HUES6 (cell line): ENCODE measurements at regions not wholly inside any gene's neighbourhood (a gene's known extent, or its start where the extent isn't known, plus 50 kb on each side); places are given as distances from the start of the nearest gene placed in this dataset.
A peak's percentile ranks its signal among the peaks of the same experiment; 100 is the strongest.

ENCODE experiments used
- H3K27ac ChIP-seq: 2 replicates; pipeline ENCODE4 v1.7.0; 2013; ENCODE audit warnings: low read depth, mild to moderate bottlenecking, low read length, inconsistent platforms
- H3K27me3 ChIP-seq: 2 replicates; pipeline ENCODE4 v1.6.1; 2013; ENCODE audit warnings: low read length; ENCODE audit not compliant: control insufficient read depth, insufficient read depth
- H3K36me3 ChIP-seq: 2 replicates; pipeline ENCODE4 v1.6.1; 2013; ENCODE audit warnings: low read length; ENCODE audit not compliant: control insufficient read depth, insufficient read depth
- H3K4me1 ChIP-seq: 2 replicates; pipeline ENCODE4 v1.6.1; 2013; ENCODE audit warnings: low read length; ENCODE audit not compliant: control insufficient read depth, insufficient read depth
- H3K4me3 ChIP-seq: 2 replicates; pipeline ENCODE4 v1.5.1; 2013; ENCODE audit warnings: low read depth, low read length
- H3K9ac ChIP-seq: one replicate; pipeline ENCODE4 v1.6.1; 2013; ENCODE audit warnings: mild to moderate bottlenecking, low read length
- H3K9me3 ChIP-seq: 2 replicates; pipeline ENCODE4 v1.6.1; 2013; ENCODE audit warnings: low read depth, low read length; ENCODE audit not compliant: control insufficient read depth, insufficient read depth

- Histone ChIP-seq H3K36me3 (no peaks in the 10 kb centered on the region), H3K27ac (no peak overlapping the region), H3K9me3 (peaks cover 37% of the 10 kb centered on the region), H3K27me3 (no peaks in the 10 kb centered on the region), H3K9ac (no peak overlapping the region), H3K4me3 (no peak overlapping the region), H3K4me1 (no peaks in the 10 kb centered on the region)
These were observed 556.1 kb upstream of the MDFIC2 start for GRCh38 chr3:70868561-70868960.

- Histone ChIP-seq H3K9me3 (peaks cover 26% of the 10 kb centered on the region), H3K27me3 (no peaks in the 10 kb centered on the region), H3K27ac (no peak overlapping the region), H3K36me3 (no peaks in the 10 kb centered on the region), H3K4me3 (no peak overlapping the region), H3K4me1 (peaks cover 13% of the 10 kb centered on the region), H3K9ac (no peak overlapping the region)
These were observed 550.6 kb upstream of the MDFIC2 start for GRCh38 chr3:70863049-70863448.

GRCh38 chr3:70861855-70862254 is 549.4 kb upstream of the MDFIC2 start:
- Histone ChIP-seq H3K27me3 (no peaks in the 10 kb centered on the region), H3K36me3 (no peaks in the 10 kb centered on the region), H3K4me1 (peaks cover 15% of the 10 kb centered on the region), H3K27ac (no peak overlapping the region), H3K9me3 (peaks cover 25% of the 10 kb centered on the region), H3K9ac (no peak overlapping the region), H3K4me3 (no peak overlapping the region)

- no peak overlapping the region for H3K27ac ChIP-seq
- H3K4me1 ChIP-seq: peaks cover 15% of the 10 kb centered on the region
- no peaks in the 10 kb centered on the region for H3K27me3 ChIP-seq
- no peak overlapping the region for H3K9ac ChIP-seq
- H3K9me3 ChIP-seq: peaks cover 24% of the 10 kb centered on the region
- no peaks in the 10 kb centered on the region for H3K36me3 ChIP-seq
- H3K4me3 ChIP-seq: no peak overlapping the region
These were observed 548.8 kb upstream of the MDFIC2 start for GRCh38 chr3:70861234-70861633.

- Histone ChIP-seq H3K4me1 (peaks cover 35% of the 10 kb centered on the region), H3K4me3 (no peak overlapping the region), H3K9me3 (peaks cover 8% of the 10 kb centered on the region; the same call in 1 of the 2 replicates), H3K27ac (peak overlapping the region; percentile 26; the same call in 1 of the 2 replicates), H3K27me3 (no peaks in the 10 kb centered on the region), H3K9ac (no peak overlapping the region), H3K36me3 (no peaks in the 10 kb centered on the region)
These were observed 545.5 kb upstream of the MDFIC2 start for GRCh38 chr3:70857916-70858315.

- H3K9ac ChIP-seq: no peak overlapping the region
- no peaks in the 10 kb centered on the region for H3K27me3 ChIP-seq
- peaks cover 37% of the 10 kb centered on the region for H3K4me1 ChIP-seq
- H3K9me3 ChIP-seq: peaks cover 8% of the 10 kb centered on the region; the same call in 1 of the 2 replicates
- H3K36me3 ChIP-seq: no peaks in the 10 kb centered on the region
- no peak overlapping the region for H3K27ac ChIP-seq
- no peak overlapping the region for H3K4me3 ChIP-seq
These were observed 544.1 kb upstream of the MDFIC2 start for GRCh38 chr3:70856414-70857162.

GRCh38 chr3:70855149-70855548 is 542.7 kb upstream of the MDFIC2 start:
- Histone ChIP-seq H3K9ac (no peak overlapping the region), H3K4me3 (no peak overlapping the region), H3K36me3 (no peaks in the 10 kb centered on the region), H3K4me1 (peaks cover 43% of the 10 kb centered on the region), H3K9me3 (peaks cover 3% of the 10 kb centered on the region; the same call in 1 of the 2 replicates), H3K27ac (no peak overlapping the region), H3K27me3 (no peaks in the 10 kb centered on the region)

GRCh38 chr3:70854108-70854507 is 541.7 kb upstream of the MDFIC2 start:
- peak overlapping the region; percentile 7; the same call in 1 of the 2 replicates for H3K27ac ChIP-seq
- H3K4me1 ChIP-seq: peaks cover 44% of the 10 kb centered on the region

GRCh38 chr3:70853161-70853944 is 540.9 kb upstream of the MDFIC2 start:
- Histone ChIP-seq H3K9ac (no peak overlapping the region), H3K27ac (0 out of 2 replicates have a peak overlapping the region, but pooled peaks have one; percentile 7), H3K36me3 (no peaks in the 10 kb centered on the region), H3K27me3 (no peaks in the 10 kb centered on the region), H3K4me3 (no peak overlapping the region), H3K9me3 (no peaks in the 10 kb centered on the region), H3K4me1 (peaks cover 37% of the 10 kb centered on the region)

More at GRCh38 chr3:70854108-70854507, 541.7 kb upstream of the MDFIC2 start:
- H3K36me3 ChIP-seq: no peaks in the 10 kb centered on the region
- no peak overlapping the region for H3K9ac ChIP-seq
- H3K4me3 ChIP-seq: no peak overlapping the region; the same call in 1 of the 2 replicates
- H3K27me3 ChIP-seq: no peaks in the 10 kb centered on the region
- H3K9me3 ChIP-seq: no peaks in the 10 kb centered on the region

GRCh38 chr3:70849911-70850699 is 537.7 kb upstream of the MDFIC2 start:
- Histone ChIP-seq H3K4me1 (peaks cover 32% of the 10 kb centered on the region), H3K4me3 (no peak overlapping the region), H3K27ac (no peak overlapping the region), H3K27me3 (no peaks in the 10 kb centered on the region), H3K9me3 (no peaks in the 10 kb centered on the region), H3K9ac (no peak overlapping the region), H3K36me3 (no peaks in the 10 kb centered on the region)
